IPS-20b (cell line): ENCODE measurements at regions not wholly inside any gene's neighbourhood (a gene's known extent, or its start where the extent isn't known, plus 50 kb on each side); places are given as distances from the start of the nearest gene placed in this dataset.

ENCODE experiments used
- H3K27ac ChIP-seq: one replicate; pipeline ENCODE4 v1.5.1; 2013; ENCODE audit warnings: low read length
- H3K27me3 ChIP-seq: 2 replicates; pipeline ENCODE4 v1.6.1; 2013; ENCODE audit warnings: mild to moderate bottlenecking, low read length, inconsistent platforms; ENCODE audit not compliant: insufficient read depth
- H3K36me3 ChIP-seq: 2 replicates; pipeline ENCODE4 v1.6.1; 2013; ENCODE audit warnings: low read depth, mild to moderate bottlenecking, inconsistent platforms, low read length, moderate library complexity; ENCODE audit not compliant: insufficient read depth
- H3K4me1 ChIP-seq: 2 replicates; pipeline ENCODE4 v1.6.1; 2013; ENCODE audit warnings: mild to moderate bottlenecking, control low read depth, inconsistent platforms, low read length, moderate library complexity; ENCODE audit not compliant: insufficient read depth
- H3K4me3 ChIP-seq: 2 replicates; pipeline ENCODE4 v1.5.1; 2013; ENCODE audit warnings: mild to moderate bottlenecking, low read length, inconsistent platforms
- H3K9ac ChIP-seq: 2 replicates; pipeline ENCODE4 v1.6.1; 2013; ENCODE audit warnings: low read depth, mild to moderate bottlenecking, inconsistent platforms, low read length, moderate library complexity
- H3K9me3 ChIP-seq: 2 replicates; pipeline ENCODE4 v1.6.1; 2013; ENCODE audit warnings: mild to moderate bottlenecking, low read depth, low read length, inconsistent platforms; ENCODE audit not compliant: insufficient read depth

DNA sequence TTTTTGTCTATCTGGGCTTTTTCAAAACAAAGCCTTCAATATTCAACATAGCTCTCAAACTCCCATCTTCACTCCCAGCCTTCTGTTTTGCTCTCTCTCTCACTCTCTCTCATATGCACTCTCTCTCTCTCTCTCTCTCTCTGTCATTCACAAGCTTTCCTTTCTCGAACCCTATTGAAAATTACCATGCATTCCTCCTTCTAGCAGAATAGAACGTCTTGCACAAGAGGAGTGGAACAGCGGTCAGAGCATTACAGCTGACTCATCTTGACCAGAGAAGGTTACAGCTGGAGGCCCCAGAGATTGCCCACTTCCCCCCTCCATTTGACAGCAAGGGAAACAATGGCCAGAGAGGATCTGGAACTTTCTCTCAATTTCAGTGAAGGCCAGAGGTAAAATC is 51.0 kb upstream of the LIFR start:
- no peak overlapping the region for H3K4me3 ChIP-seq
- H3K4me1 ChIP-seq, result peaks cover 7% of the 10 kb centered on the region
- no peaks in the 10 kb centered on the region for H3K9me3 ChIP-seq
- no peaks in the 10 kb centered on the region for H3K27me3 ChIP-seq
- H3K36me3 ChIP-seq, result no peaks in the 10 kb centered on the region
- H3K27ac ChIP-seq, result no peak overlapping the region
- H3K9ac ChIP-seq, result no peak overlapping the region

DNA sequence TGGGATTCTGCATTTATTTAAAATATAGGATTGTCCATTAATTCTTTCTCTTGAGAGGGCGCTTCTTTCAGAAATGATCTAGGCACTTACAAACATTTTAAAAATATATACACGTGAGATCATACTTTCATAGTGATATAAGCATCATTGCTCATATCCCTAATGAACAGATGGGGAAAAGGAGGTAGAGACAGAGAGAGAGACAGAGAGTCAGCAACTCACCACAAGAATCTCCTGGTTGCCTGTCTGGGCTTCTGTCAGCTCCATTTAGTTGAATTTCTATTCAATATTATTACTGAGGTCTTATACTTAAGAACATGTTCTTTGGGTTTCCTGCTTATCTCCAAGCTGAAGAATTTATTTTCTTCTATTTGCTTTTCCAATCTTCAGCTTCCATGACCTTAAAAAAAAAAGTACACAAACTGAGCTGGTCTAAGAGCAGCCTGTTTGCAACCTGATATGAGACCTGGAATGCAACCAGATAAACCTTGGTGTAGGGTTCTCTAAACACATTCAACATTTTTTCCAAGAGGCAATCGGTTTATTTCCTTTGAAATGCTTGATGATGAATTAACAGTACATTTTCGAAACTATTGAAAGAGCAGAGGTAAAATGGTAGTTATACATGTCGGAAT is 51.6 kb upstream of the LIFR start:
- Histone ChIP-seq H3K9ac (no peak overlapping the region), H3K4me1 (peaks cover 4% of the 10 kb centered on the region; the same call in 1 of the 2 replicates), H3K27me3 (no peaks in the 10 kb centered on the region), H3K9me3 (no peaks in the 10 kb centered on the region), H3K27ac (no peak overlapping the region), H3K36me3 (no peaks in the 10 kb centered on the region), H3K4me3 (no peak overlapping the region)

- Histone ChIP-seq H3K9ac (no peak overlapping the region), H3K36me3 (no peaks in the 10 kb centered on the region), H3K9me3 (no peaks in the 10 kb centered on the region), H3K4me1 (peaks cover 8% of the 10 kb centered on the region; the same call in 1 of the 2 replicates), H3K27me3 (no peaks in the 10 kb centered on the region), H3K27ac (no peak overlapping the region), H3K4me3 (no peak overlapping the region)
Observed at GRCh38 chr5:38608874-38609273, 52.4 kb upstream of the LIFR start.

- Histone ChIP-seq H3K27me3 (no peaks in the 10 kb centered on the region), H3K4me3 (no peak overlapping the region), H3K36me3 (no peaks in the 10 kb centered on the region), H3K4me1 (peaks cover 9% of the 10 kb centered on the region; the same call in 1 of the 2 replicates), H3K9me3 (no peaks in the 10 kb centered on the region), H3K27ac (no peak overlapping the region), H3K9ac (no peak overlapping the region)
Observed at GRCh38 chr5:38612851-38613250, 56.4 kb upstream of the LIFR start.

DNA sequence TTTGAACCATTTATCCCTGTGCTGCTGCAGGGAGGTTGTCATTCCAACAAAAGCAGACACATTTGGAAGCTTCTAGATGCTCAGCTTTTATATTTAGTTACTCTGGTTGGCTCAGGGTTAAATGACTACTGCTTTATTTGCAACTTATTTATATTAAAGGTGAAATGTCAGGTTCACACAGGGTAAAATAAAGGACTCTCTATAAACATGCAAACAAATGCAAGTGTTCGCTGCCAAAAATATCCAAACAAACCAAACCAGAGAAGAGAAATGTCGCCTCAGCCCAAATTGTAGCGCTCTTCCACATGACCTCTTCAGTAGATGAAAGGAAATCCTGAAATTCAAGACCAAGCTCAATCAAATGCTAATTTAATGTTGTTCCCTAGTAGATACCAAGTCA is 57.0 kb upstream of the LIFR start:
- Histone ChIP-seq H3K4me3 (no peak overlapping the region), H3K27me3 (no peaks in the 10 kb centered on the region), H3K9me3 (peaks cover 4% of the 10 kb centered on the region; the same call in 1 of the 2 replicates), H3K27ac (no peak overlapping the region), H3K4me1 (peaks cover 9% of the 10 kb centered on the region; the same call in 1 of the 2 replicates), H3K9ac (no peak overlapping the region), H3K36me3 (no peaks in the 10 kb centered on the region)

- H3K9me3 ChIP-seq, result peaks cover 5% of the 10 kb centered on the region; the same call in 1 of the 2 replicates
- H3K27me3 ChIP-seq, result no peaks in the 10 kb centered on the region
- H3K27ac ChIP-seq, result no peak overlapping the region
- no peak overlapping the region for H3K9ac ChIP-seq
- H3K36me3 ChIP-seq, result no peaks in the 10 kb centered on the region
- no peak overlapping the region for H3K4me3 ChIP-seq
- peaks cover 9% of the 10 kb centered on the region; the same call in 1 of the 2 replicates for H3K4me1 ChIP-seq
Observed at GRCh38 chr5:38613992-38614836, 57.8 kb upstream of the LIFR start.

DNA sequence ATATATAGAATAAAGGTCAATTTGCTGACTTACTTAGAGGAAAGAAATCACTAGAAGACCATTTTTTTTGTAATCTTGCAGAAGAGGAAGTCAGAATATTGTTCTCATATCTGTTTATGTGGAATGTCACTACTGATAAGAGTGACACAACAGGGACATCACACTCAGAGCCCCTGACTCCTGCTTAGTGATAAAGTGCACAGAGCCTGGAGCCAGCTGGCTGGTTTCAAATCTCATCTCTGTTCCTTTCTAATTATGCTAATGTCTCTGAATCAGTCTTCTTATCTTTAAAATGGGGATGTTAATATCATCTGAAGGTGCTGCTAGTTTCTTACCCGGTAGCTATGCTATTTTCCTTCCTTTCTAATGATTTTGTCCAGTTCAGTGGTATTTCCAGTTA is 58.6 kb upstream of the LIFR start:
- H3K4me3 ChIP-seq, result no peak overlapping the region
- no peaks in the 10 kb centered on the region for H3K27me3 ChIP-seq
- H3K9me3 ChIP-seq, result peaks cover 5% of the 10 kb centered on the region; the same call in 1 of the 2 replicates
- H3K27ac ChIP-seq, result no peak overlapping the region
- H3K4me1 ChIP-seq, result peaks cover 9% of the 10 kb centered on the region; the same call in 1 of the 2 replicates
- H3K9ac ChIP-seq, result no peak overlapping the region
- H3K36me3 ChIP-seq, result no peaks in the 10 kb centered on the region

DNA sequence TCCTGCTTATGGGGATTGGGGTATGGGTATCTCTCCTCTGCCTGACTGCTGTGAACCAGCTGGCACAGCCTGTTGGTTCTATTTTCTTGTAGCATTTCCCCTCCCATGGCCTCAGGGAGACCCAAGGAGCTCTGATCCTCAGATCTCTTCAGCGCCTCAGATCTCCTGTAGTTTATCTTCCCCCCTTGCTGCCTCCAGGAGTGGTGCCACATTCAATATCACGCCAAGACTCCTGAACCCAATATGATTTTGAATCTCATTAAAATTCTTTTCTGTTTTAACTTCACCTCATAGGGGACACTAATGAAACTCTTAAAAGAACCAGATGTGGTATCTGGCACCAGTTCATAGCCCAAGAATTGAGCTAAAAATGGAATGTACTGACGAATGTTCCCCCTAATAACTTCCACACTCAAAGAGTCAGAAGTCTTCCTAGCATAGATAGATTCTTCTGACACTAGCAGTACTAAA is 59.6 kb upstream of the LIFR start:
- Histone ChIP-seq H3K27ac (no peak overlapping the region), H3K4me3 (no peak overlapping the region), H3K9ac (no peak overlapping the region), H3K9me3 (peaks cover 5% of the 10 kb centered on the region; the same call in 1 of the 2 replicates), H3K4me1 (peaks cover 9% of the 10 kb centered on the region; the same call in 1 of the 2 replicates), H3K36me3 (no peaks in the 10 kb centered on the region), H3K27me3 (no peaks in the 10 kb centered on the region)

DNA sequence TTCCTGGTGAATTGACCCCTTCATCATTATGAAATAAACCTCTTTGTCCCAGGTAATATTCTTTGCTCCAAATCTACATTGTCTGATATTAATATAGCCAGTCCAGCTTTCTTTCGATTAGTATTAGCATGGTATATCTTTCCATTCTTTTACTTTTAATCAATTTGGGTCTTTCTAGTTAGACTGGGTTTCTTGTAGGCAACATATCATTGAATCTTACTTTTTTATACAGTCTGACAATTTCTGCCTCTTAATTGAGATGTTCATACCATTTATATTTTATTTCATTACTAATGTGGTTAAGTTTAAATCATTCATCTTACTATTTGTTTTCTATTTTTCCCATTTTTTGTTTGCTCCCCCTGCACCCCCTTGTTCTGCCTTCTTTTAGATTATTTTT is 61.7 kb upstream of the LIFR start:
- Histone ChIP-seq H3K4me1 (peaks cover 9% of the 10 kb centered on the region; the same call in 1 of the 2 replicates), H3K9ac (no peak overlapping the region), H3K9me3 (peaks cover 5% of the 10 kb centered on the region; the same call in 1 of the 2 replicates), H3K36me3 (no peaks in the 10 kb centered on the region), H3K4me3 (no peak overlapping the region), H3K27ac (no peak overlapping the region), H3K27me3 (no peaks in the 10 kb centered on the region)

DNA sequence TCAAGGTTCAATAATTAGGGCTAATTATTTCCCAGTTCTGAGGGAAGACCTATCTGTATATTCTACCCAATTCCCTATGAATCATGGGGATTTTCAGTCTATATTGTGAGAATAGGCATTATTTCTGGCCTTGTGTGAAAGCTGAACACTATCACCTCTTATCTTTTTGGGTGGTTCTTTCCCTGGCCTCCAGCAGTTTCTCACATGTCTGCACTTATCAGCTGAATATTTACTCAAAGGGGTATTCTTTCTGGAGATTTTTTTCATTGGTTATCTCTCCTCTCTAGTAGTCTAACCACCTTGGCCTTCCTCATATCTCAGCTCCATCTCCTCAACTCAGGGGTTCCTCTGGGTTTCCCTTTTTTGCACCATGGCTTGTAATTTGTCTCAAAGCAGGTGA is 64.9 kb upstream of the LIFR start:
- H3K9me3 ChIP-seq, result peaks cover 5% of the 10 kb centered on the region; the same call in 1 of the 2 replicates
- no peak overlapping the region for H3K9ac ChIP-seq
- no peak overlapping the region for H3K4me3 ChIP-seq
- H3K4me1 ChIP-seq, result no peaks in the 10 kb centered on the region
- no peaks in the 10 kb centered on the region for H3K27me3 ChIP-seq
- H3K36me3 ChIP-seq, result no peaks in the 10 kb centered on the region
- no peak overlapping the region for H3K27ac ChIP-seq

- Histone ChIP-seq H3K4me1 (no peaks in the 10 kb centered on the region), H3K27ac (no peak overlapping the region), H3K36me3 (no peaks in the 10 kb centered on the region), H3K9ac (no peak overlapping the region), H3K4me3 (no peak overlapping the region), H3K9me3 (peaks cover 5% of the 10 kb centered on the region; the same call in 1 of the 2 replicates), H3K27me3 (no peaks in the 10 kb centered on the region)
Observed at GRCh38 chr5:38621840-38622437, 65.5 kb upstream of the LIFR start.
